Activated CD8-positive, alpha-beta T cell treated with anti-CD3 and anti-CD28 coated beads for 36 hours (primary cell): ENCODE measurements at regions not wholly inside any gene's neighbourhood (a gene's known extent, or its start where the extent isn't known, plus 50 kb on each side); places are given as distances from the start of the nearest gene placed in this dataset.

Experiments
- ATAC-seq: fragments of 200-7000 bp; cut with Tn5 transposase; one replicate; pipeline ENCODE4 v1.10.0; 2021; ENCODE audit warnings: mild to moderate bottlenecking, moderate library complexity
- CTCF ChIA-PET: fragments of 350-600 bp; sonication (Branson Sonifier 250); formaldehyde crosslinking; loops from one replicate; lab custom pipeline; 2021; ENCODE audit warnings: antibody characterized with exemption; lab: Charles Lee
- POLR2A ChIA-PET: fragments of 350-600 bp; sonication (Branson Sonifier 250); formaldehyde crosslinking; loops from one replicate; lab custom pipeline; 2021; ENCODE audit warnings: antibody characterized with exemption; lab: Charles Lee
- DNase-seq: peaks from one replicate; pipeline ENCODE4 v3.0.0-alpha.2; 2020
- H3K27ac Mint-ChIP-seq: one replicate; pipeline ENCODE4 v1.8.0; 2021; ENCODE audit warnings: mild to moderate bottlenecking, mixed read lengths
- H3K27me3 Mint-ChIP-seq: one replicate; pipeline ENCODE4 v1.8.0; 2021; ENCODE audit warnings: mixed read lengths
- H3K36me3 Mint-ChIP-seq: one replicate; pipeline ENCODE4 v1.8.0; 2021; ENCODE audit warnings: low read depth, mixed read lengths
- H3K4me1 Mint-ChIP-seq: one replicate; pipeline ENCODE4 v1.8.0; 2021; ENCODE audit warnings: low read depth, mixed read lengths
- H3K4me3 Mint-ChIP-seq: one replicate; pipeline ENCODE4 v1.8.0; 2021; ENCODE audit warnings: mild to moderate bottlenecking, moderate library complexity, mixed read lengths
- H3K9me3 Mint-ChIP-seq: one replicate; pipeline ENCODE4 v1.8.0; 2021; ENCODE audit warnings: mixed read lengths
- intact Hi-C: fragments of 100-400 bp; cut with micrococcal nuclease; formaldehyde crosslinking; loops from one replicate; pipeline ENCODE4 v1.10.0; 2022
- TF ChIP-seq, protein P1 (sequence below): fragments of 200-600 bp; IDR thresholded peaks from one replicate; pipeline ENCODE4 v1.8.0; 2022; ENCODE audit warnings: antibody characterized with exemption, mild to moderate bottlenecking

DNA sequence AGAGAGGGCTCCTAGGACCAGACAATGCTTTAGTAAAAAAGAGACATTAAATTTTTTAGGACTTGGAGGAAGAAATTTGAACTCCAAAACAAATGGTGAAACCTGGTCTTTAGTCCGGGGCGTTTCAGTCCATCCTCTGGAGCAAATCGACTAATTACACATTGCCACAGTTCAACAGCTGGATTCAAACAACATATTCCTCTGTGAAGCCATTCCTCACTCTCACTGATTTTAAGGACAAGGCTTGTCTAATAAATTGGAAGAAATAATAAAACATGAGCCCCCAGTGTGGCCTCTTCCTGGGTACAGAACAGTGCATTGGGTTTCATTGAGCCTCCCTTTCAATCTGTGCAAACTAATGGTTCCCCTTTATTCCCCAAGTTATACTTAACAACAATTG is 165.1 kb downstream of the UCK2 start:
- TF ChIP-seq, protein P1, sequence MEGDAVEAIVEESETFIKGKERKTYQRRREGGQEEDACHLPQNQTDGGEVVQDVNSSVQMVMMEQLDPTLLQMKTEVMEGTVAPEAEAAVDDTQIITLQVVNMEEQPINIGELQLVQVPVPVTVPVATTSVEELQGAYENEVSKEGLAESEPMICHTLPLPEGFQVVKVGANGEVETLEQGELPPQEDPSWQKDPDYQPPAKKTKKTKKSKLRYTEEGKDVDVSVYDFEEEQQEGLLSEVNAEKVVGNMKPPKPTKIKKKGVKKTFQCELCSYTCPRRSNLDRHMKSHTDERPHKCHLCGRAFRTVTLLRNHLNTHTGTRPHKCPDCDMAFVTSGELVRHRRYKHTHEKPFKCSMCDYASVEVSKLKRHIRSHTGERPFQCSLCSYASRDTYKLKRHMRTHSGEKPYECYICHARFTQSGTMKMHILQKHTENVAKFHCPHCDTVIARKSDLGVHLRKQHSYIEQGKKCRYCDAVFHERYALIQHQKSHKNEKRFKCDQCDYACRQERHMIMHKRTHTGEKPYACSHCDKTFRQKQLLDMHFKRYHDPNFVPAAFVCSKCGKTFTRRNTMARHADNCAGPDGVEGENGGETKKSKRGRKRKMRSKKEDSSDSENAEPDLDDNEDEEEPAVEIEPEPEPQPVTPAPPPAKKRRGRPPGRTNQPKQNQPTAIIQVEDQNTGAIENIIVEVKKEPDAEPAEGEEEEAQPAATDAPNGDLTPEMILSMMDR = no peak
- H3K4me3 Mint-ChIP-seq = no peak overlapping the region
- intact Hi-C loops = no loop called here
- no peak overlapping the region for H3K27ac Mint-ChIP-seq
- ATAC-seq = no peak
- CTCF ChIA-PET = no interaction called here
- no peak for DNase-seq
- no peaks in the 10 kb centered on the region for H3K36me3 Mint-ChIP-seq
- no peaks in the 10 kb centered on the region for H3K4me1 Mint-ChIP-seq
- POLR2A ChIA-PET = no interaction called here
- H3K27me3 Mint-ChIP-seq = peaks cover 6% of the 10 kb centered on the region
- H3K9me3 Mint-ChIP-seq = no peaks in the 10 kb centered on the region

DNA sequence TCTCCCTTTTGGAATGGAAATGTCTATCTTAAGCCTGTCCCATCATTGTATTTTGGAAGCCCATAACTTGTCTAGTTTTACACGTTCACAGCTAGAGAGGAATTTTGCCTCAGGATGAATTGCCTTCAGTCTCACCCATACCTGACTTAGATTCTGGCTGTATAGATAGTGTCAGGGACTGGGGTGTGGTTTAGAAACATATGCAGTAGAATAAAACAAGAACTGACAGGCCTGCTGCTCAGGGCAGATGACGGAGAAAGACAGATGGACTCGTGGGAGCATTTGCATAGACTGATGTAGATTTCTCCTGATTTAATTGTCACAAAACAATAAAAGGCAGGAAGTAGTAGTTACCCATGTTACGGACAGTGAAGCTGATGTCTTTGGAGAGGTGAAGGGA is 166.7 kb downstream of the UCK2 start:
- Mint-ChIP-seq H3K4me1 (no peaks in the 10 kb centered on the region), H3K36me3 (no peaks in the 10 kb centered on the region), H3K27ac (no peak overlapping the region), H3K4me3 (no peak overlapping the region), H3K9me3 (no peaks in the 10 kb centered on the region), H3K27me3 (peaks cover 6% of the 10 kb centered on the region)
- DNase-seq (no peak), ATAC-seq (no peak)
- POLR2A ChIA-PET = no interaction called here
- TF ChIP-seq, protein P1 = no peak
- CTCF ChIA-PET = no interaction called here
- intact Hi-C loops = no loop called here

DNA sequence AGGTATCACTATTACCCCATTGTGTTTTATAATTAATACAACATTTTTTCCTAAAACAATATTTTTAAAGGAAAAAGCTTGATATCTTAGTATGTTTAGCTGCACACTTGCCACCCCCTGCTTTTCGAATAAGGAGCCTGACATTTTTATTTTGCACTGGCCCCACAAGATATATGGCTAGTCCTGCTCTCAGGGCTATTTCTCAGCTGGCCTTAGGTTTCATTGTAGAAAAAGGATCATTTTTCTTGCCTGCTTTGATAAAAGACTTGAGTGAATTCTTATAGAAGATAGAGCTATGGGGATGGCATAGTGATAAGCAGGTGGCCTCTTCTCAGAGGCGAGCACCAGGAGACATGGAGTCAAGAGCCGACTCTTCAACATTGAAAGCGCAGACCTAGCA is 167.0 kb downstream of the FAM78B start:
- H3K9me3 Mint-ChIP-seq = no peaks in the 10 kb centered on the region
- no peak for ATAC-seq
- no peaks in the 10 kb centered on the region for H3K36me3 Mint-ChIP-seq
- ChIA-PET POLR2A (no interaction called here), CTCF (no interaction called here)
- TF ChIP-seq, protein P1 = no peak
- intact Hi-C loops = no loop called here
- H3K27me3 Mint-ChIP-seq = peaks cover 2% of the 10 kb centered on the region
- no peak overlapping the region for H3K4me3 Mint-ChIP-seq
- H3K27ac Mint-ChIP-seq = no peak overlapping the region
- no peak for DNase-seq
- H3K4me1 Mint-ChIP-seq = no peaks in the 10 kb centered on the region

DNA sequence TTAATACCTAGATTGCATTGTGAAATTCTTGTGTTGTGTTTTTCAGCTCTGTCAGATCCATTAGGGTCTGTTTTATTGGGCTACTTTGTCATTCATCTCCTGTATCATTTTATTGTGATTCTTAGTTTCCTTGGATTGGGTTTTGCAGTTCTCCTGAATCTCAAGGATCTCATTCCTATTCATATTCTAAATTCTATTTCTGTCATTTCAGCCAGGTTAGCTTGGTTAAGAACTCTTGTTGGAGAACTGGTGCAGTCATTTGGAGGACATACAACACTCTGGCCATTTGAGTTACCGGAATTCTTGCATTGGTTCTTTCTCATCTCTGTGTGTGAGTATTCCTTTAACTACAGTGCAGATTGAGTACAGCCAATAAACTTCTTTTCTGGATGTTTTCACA is 159.6 kb downstream of the FAM78B start:
- Mint-ChIP-seq H3K27me3 (peaks cover 10% of the 10 kb centered on the region), H3K27ac (no peak overlapping the region), H3K9me3 (peaks cover 7% of the 10 kb centered on the region), H3K4me3 (no peak overlapping the region), H3K4me1 (no peaks in the 10 kb centered on the region), H3K36me3 (no peaks in the 10 kb centered on the region)
- DNase-seq (no peak), ATAC-seq (no peak)
- intact Hi-C loops = no loop called here
- CTCF ChIA-PET = no interaction called here
- POLR2A ChIA-PET = no interaction called here
- TF ChIP-seq, protein P1 = no peak

DNA sequence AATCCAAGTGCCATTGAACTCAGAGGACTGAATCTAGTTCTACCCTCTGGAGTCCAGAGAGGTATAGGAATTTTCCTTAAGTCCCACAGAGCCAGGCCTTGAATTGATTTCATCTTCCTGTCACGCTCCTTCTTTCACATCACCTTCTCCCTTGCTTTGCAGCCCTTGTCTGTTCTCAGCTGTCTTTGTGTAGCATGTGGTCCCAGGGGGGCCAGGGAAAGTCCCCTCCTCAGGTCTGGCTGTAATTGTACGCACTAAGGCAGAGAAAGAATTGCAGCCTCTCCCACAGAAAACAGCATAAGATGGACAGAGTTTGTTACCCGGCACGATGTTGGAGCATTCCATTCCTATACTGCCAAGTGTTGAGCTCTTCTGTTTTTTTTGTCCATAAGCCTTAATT is 153.6 kb downstream of the FAM78B start:
- H3K27ac Mint-ChIP-seq = no peak overlapping the region
- no peak overlapping the region for H3K4me3 Mint-ChIP-seq
- H3K9me3 Mint-ChIP-seq = no peaks in the 10 kb centered on the region
- intact Hi-C loops = no loop called here
- TF ChIP-seq, protein P1 = no peak
- ATAC-seq = no peak
- POLR2A ChIA-PET = no interaction called here
- no peaks in the 10 kb centered on the region for H3K36me3 Mint-ChIP-seq
- no peak for DNase-seq
- H3K27me3 Mint-ChIP-seq = peaks cover 8% of the 10 kb centered on the region
- no peaks in the 10 kb centered on the region for H3K4me1 Mint-ChIP-seq
- CTCF ChIA-PET = no interaction called here
